HG02938 (cell line): ENCODE measurements at regions not wholly inside any gene's neighbourhood (a gene's known extent, or its start where the extent isn't known, plus 50 kb on each side); places are given as distances from the start of the nearest gene placed in this dataset.

Experiments
- ATAC-seq: cut with Tn5 transposase; IDR thresholded peaks from one replicate; pipeline ENCODE4 v1.9.1; 2021; ENCODE audit warnings: mild to moderate bottlenecking, moderate library complexity; ENCODE audit not compliant: unreplicated experiment

DNA sequence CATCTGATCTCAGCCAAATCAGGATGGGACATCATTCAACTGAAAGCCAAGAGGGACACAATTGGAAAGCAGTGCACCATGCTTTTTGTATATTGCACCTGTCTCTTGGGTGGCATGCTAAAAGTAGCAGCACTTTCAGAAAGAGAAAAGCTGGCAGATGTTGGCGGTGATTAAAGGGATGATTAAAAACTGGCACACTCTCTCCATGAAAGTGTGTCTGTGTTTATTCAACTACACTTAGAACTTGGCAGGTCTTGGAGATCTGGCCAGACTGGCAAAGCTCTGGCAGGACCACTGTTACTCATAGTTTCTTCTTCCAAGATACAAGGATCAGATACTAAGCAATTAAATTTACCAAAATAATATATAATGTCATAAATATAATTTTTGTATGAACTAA is 112.9 kb upstream of the ELAVL2 start:
- ATAC-seq: no peak

DNA sequence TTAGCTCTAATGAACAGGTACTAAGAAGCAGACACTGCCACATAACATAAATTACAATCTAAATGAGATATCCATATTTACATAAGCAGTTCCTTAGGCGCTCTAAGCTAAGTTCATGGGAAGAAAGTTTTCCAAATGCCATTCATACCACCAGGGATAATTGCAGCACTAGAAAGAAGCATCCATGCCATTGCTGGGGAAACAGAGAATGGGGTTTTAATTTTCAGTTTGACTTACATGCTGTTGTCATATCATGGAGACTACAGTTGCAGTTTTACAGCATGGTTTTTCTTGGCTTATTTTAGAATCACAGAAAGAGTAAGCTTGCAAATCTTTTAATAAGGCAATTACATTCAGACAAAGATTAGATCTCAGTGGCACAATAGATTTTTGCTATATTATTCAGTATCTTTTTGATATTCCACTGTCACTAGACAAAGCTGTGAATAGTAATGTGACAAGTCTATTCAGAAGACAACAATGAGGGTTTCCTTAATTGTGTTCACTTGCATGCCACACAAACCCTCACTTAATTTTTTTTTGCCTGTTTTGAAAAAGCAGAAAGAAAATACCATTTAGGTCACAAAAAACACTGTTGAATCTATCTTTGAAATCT is 108.4 kb upstream of the ELAVL2 start:
- no peak for ATAC-seq

DNA sequence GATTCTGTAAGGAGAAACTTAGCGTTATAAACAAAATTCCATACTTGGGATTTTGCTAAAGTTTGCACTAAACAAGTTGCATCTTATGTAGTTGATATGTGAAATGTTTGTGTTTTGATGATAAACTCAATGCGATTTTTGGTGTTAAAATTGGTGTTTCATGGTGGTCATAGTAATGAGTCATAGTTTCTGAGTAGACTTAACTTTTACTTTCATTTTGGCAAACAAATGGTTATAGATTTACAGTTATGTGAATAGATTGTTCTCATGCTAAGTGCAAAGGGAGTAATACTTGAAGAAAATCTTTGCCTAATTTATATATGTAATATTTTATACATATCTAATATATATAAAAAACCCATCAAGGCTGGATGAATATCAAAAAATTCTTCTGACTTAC is 107.3 kb upstream of the ELAVL2 start:
- ATAC-seq: no peak

DNA sequence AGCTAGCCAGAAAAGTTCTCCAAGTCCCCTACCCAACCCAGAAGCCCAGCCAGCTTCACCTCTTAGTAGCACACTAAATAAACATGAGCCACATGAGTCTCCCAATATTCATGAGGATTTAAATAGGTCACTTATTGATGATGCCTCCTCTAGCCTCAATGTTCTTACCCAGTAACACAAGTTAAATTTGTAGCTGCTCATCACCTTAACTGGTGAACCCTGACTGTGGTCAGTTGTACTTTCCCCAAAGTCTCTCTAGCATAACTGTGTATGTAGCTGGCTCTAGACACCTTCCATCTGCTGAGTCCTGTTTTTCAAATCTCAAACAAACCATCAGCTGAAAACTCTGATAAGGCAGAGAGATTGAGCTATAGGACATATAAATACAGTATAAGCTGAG is 100.3 kb upstream of the ELAVL2 start:
- ATAC-seq: peak; percentile 59

DNA sequence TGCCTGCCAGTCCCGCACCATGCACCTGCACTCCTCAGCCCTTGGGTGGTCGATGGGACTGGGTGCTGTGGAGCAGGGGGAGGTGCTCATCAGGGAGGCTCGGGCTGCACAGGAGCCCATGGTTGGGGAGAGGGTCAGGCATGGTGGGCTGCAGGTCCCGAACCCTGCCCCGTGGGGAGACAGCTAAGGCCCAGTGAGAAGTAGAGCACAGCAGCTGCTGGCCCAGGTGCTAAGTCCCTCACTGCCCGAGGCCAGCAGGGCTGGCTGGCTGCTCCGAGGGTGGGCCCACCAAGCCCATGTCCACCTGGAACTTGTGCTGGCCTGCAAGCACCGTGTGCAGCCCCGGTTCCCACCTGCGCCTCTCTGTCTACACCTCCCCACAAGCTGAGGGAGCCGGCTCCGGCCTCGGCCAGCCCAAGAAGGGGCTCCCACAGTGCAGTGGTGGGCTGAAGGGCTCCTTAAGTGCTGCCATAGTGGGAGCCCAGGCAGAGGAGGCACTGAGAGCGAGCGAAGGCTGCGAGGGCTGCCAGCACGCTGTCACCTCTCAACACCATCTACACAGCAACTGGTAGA is 88.5 kb upstream of the ELAVL2 start:
- no peak for ATAC-seq

DNA sequence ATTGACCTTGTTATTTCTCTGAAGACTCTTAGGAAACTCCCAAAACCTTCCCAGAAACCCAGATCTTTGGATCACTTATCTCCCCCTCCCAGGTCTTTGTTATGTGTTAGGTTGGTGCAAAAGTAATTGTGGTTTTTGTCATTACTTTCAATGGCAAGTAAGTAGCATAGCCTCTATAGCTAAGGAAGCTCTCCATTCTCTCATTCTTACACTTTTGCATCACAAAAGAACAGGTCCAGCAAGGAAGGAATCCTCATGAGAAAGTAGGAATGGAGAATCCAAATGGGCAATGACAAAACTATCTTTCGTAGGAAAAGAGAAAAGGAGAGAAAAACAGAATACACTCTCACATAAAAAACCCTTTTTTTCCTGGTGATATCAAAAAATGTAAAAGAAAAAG is 81.3 kb upstream of the ELAVL2 start:
- ATAC-seq: no peak

DNA sequence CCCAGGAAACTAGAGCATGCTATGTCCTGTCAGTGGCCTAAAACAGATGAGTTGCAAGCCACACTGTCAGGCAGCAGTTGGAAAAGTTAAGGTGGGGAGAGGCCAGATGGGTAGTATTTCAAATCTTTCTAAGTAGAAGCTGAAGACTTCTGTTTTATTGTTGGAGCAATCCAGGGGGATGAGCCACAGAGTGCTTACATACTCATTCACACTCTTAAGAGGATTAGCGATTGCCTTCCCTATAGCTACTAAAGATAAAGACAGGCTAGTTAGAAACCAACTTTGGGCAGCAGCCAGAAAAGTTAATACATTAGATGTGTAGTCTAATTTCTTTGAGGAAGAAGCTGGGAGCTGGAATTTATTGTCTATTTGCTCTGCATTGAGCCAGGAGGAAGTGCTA is 61.7 kb upstream of the ELAVL2 start:
- no peak for ATAC-seq
